ENCODE measurements at regions not wholly inside any gene's neighbourhood (a gene's known extent, or its start where the extent isn't known, plus 50 kb on each side); places are given as distances from the start of the nearest gene placed in this dataset.

DNA sequence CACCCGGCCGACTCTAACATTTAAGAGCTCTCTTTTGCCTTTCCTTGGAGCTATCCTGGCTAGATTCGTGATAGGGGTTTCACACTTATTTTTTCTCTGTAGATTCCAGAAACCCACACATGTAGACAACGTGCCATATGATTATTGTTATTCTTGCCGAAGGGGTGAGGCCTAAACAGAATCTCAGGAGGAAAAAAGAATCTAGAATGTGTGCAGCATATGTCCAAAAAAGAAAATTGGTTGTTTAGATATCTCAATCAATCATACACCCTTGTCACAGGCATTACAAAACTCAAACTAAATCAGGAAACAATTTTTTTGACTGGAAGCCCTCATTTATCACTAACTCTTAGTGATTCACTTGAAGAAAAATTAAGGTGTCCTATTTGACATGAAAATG is 66.9 kb upstream of the TGM3 start:
- no peak for DNase-seq (ENCODE audit: low read depth)
- Histone ChIP-seq H3K36me3 (ENCODE audit: control insufficient read depth, insufficient read depth, low read length) (no peaks in the 10 kb centered on the region), H3K4me3 (ENCODE audit: low read depth, low read length) (no peak overlapping the region), H3K27me3 (ENCODE audit: control insufficient read depth, insufficient read depth, low read length) (no peaks in the 10 kb centered on the region)
- TF ChIP-seq, protein P1, sequence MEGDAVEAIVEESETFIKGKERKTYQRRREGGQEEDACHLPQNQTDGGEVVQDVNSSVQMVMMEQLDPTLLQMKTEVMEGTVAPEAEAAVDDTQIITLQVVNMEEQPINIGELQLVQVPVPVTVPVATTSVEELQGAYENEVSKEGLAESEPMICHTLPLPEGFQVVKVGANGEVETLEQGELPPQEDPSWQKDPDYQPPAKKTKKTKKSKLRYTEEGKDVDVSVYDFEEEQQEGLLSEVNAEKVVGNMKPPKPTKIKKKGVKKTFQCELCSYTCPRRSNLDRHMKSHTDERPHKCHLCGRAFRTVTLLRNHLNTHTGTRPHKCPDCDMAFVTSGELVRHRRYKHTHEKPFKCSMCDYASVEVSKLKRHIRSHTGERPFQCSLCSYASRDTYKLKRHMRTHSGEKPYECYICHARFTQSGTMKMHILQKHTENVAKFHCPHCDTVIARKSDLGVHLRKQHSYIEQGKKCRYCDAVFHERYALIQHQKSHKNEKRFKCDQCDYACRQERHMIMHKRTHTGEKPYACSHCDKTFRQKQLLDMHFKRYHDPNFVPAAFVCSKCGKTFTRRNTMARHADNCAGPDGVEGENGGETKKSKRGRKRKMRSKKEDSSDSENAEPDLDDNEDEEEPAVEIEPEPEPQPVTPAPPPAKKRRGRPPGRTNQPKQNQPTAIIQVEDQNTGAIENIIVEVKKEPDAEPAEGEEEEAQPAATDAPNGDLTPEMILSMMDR (IDR thresholded peaks at IDR 0.05; ENCODE audit: insufficient read depth, low read length, poor library complexity, severe bottlenecking) = no peak

DNA sequence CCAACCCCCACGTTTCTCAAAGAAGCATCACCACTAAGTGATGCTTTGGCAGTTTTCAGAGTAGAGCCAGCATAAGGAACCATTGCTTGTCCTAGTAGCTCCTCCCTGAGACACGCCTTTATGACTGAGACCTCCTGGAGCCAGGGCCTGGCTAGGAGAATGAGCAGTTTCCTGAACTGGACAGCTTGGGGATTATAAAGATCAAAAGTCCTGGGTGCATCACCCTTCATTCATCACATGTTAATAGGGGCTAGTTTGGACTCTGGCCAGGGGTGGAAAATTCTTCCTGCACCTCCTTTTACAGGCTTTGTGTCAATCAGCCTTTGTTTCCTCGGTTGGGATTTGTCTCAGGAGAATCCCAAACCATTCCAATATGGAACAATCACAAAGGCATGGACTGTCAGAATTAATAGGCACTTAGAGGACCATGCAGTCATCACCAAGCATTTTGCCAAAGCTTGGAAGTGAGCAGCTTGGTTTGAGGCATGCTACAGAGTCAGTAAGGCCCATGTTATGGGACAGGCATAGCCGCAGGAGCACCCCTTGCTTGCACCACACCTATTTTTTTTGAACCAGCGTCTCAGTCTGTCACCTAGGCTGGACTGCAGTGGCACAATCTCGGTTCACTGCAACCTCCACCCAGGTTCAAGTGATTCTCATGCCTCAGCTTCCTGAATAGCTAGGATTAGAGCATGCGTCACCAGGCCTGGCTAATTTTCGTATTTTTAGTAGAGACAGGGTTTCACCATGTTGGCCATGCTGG is 64.9 kb upstream of the TGM3 start:
- DNase-seq (ENCODE audit: low read depth) = no peak
- H3K36me3 ChIP-seq (ENCODE audit: control insufficient read depth, insufficient read depth, low read length) = no peaks in the 10 kb centered on the region
- no peaks in the 10 kb centered on the region for H3K27me3 ChIP-seq (ENCODE audit: control insufficient read depth, insufficient read depth, low read length)
- TF ChIP-seq, protein P1 (IDR thresholded peaks at IDR 0.05; ENCODE audit: insufficient read depth, low read length, poor library complexity, severe bottlenecking) = no peak
- no peak overlapping the region for H3K4me3 ChIP-seq (ENCODE audit: low read depth, low read length)

DNA sequence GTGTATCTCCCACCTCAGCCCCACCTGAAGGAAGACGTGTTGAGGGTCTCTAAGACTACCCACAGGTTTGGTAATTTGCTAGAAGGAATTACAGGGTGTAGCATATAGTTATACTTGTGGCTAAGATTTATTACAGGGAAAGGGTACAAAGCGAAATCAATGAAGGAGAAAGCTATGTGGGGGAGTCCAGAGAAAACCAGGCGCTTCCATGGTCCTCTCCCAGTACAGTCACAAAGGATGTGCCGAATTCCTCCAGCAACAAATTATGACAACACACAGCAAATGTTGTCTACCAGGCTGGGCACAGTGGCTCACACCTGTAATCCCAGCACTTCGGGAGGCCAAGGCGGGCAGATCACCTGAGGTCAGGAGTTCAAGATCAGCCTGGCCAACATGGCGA is 64.1 kb upstream of the TGM3 start:
- H3K4me3 ChIP-seq (ENCODE audit: low read depth, low read length) = no peak overlapping the region
- H3K36me3 ChIP-seq (ENCODE audit: control insufficient read depth, insufficient read depth, low read length) = no peaks in the 10 kb centered on the region
- no peaks in the 10 kb centered on the region for H3K27me3 ChIP-seq (ENCODE audit: control insufficient read depth, insufficient read depth, low read length)
- TF ChIP-seq, protein P1 (IDR thresholded peaks at IDR 0.05; ENCODE audit: insufficient read depth, low read length, poor library complexity, severe bottlenecking) = no peak
- no peak for DNase-seq (ENCODE audit: low read depth)

DNA sequence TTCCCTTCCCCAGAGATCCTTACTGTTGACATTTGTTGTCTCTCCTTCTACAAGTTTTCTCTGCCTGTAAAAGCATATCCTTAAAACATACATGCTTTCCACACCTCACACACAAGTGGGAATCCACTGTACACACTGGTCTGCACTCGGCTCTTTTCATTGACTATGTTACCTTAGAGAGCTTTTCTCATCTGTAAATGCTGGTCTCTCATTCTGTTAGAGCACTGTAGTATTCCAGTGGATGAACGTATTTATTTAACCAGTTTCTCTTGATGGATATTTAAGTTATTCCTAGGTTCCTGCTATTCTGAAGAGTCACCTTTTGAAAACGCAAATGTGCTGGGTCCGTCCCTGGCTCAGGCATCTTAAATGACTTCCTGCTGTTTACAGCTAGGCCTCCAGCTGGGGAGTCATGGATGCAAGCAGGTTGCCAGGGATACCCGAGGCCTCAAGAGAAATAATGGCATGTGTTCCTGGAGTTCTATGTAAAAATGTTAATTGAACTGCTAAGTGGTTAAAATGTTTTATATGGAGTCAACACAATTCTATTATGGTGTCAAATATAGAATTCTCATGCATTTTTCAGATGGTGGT is 61.1 kb upstream of the TGM3 start:
- no peak overlapping the region for H3K4me3 ChIP-seq (ENCODE audit: low read depth, low read length)
- no peaks in the 10 kb centered on the region for H3K36me3 ChIP-seq (ENCODE audit: control insufficient read depth, insufficient read depth, low read length)
- no peaks in the 10 kb centered on the region for H3K27me3 ChIP-seq (ENCODE audit: control insufficient read depth, insufficient read depth, low read length)
- TF ChIP-seq, protein P1 (IDR thresholded peaks at IDR 0.05; ENCODE audit: insufficient read depth, low read length, poor library complexity, severe bottlenecking) = no peak
- no peak for DNase-seq (ENCODE audit: low read depth)

DNA sequence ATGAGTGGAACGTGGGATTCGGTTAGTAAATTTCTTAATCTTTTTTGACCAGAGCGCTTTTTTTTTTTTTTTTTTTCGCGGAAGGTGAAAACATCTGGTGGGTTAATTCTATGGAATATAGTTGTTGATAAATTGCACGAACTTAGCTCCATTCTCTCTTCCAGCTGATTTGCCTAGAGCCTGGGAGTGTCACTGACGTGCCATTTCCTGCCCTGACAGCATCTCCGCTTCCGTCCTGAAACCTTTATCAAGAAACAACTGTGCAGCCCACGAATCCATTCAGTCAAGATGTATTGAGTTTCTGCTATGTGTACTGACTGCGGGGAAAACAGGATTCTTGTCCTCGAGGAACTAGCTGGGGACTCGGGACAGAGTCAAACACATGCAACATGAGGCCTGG is 59.5 kb upstream of the TGM3 start:
- Histone ChIP-seq H3K27me3 (ENCODE audit: control insufficient read depth, insufficient read depth, low read length) (no peaks in the 10 kb centered on the region), H3K36me3 (ENCODE audit: control insufficient read depth, insufficient read depth, low read length) (no peaks in the 10 kb centered on the region), H3K4me3 (ENCODE audit: low read depth, low read length) (no peak overlapping the region)
- TF ChIP-seq, protein P1 (IDR thresholded peaks at IDR 0.05; ENCODE audit: insufficient read depth, low read length, poor library complexity, severe bottlenecking) = no peak
- DNase-seq (ENCODE audit: low read depth) = no peak

Data from kidney epithelial cell (primary cell).